Colonic mucosa (tissue), 4 donors: ENCODE measurements at regions not wholly inside any gene's neighbourhood (a gene's known extent, or its start where the extent isn't known, plus 50 kb on each side); places are given as distances from the start of the nearest gene placed in this dataset.

Experiments used
- DNase-seq: peaks from one replicate; pipeline ENCODE4 v3.0.0-alpha.2; 2020
- H3K27ac ChIP-seq: fragments of 200-600 bp; one replicate; pipeline ENCODE4 v1.8.0; 2021
- H3K27me3 ChIP-seq: fragments of 200-600 bp; one replicate; pipeline ENCODE4 v1.8.0; 2021
- H3K36me3 ChIP-seq: fragments of 200-600 bp; one replicate; pipeline ENCODE4 v1.8.0; 2021
- H3K4me1 ChIP-seq: fragments of 200-600 bp; one replicate; pipeline ENCODE4 v1.8.0; 2021; ENCODE audit warnings: mild to moderate bottlenecking
- H3K4me3 ChIP-seq: fragments of 200-600 bp; one replicate; pipeline ENCODE4 v1.8.0; 2021
- H3K9ac ChIP-seq, 2 donors: one replicate each; pipeline ENCODE4 v1.7.0; 2013; ENCODE audit warnings: control low read depth in 2 of 2, low read depth in 2 of 2, low read length in 2 of 2
- H3K9me3 ChIP-seq: fragments of 200-600 bp; one replicate; pipeline ENCODE4 v1.8.0; 2021
- CTCF ChIP-seq: fragments of 200-600 bp; IDR thresholded peaks from one replicate; pipeline ENCODE4 v1.8.0; 2022; ENCODE audit warnings: antibody characterized with exemption, mild to moderate bottlenecking
- intact Hi-C: fragments of 100-400 bp; cut with DNase I; formaldehyde crosslinking; loops from one replicate; pipeline ENCODE4 v1.14.1; 2022
- donor health status: healthy.
- donor health status: DM: no; HTN: no; CAD: no.
- donor health status: DM: no; HTN: no; CAD: no.

- H3K9me3 ChIP-seq = no peaks in the 10 kb centered on the region
Measured at GRCh38 chr6:122072014-122072647, 327.3 kb upstream of the HSF2 start.

GRCh38 chr6:122075084-122075838, 324.2 kb upstream of the HSF2 start:
- H3K9me3 ChIP-seq = no peaks in the 10 kb centered on the region
- H3K9ac ChIP-seq = no peak overlapping the region
- TF ChIP-seq CTCF = no peak
- intact Hi-C loops = no loop called here
- no peaks in the 10 kb centered on the region for H3K4me1 ChIP-seq
- H3K27me3 ChIP-seq = no peaks in the 10 kb centered on the region
- no peak overlapping the region for H3K4me3 ChIP-seq
- H3K27ac ChIP-seq = no peak overlapping the region
- no peak for DNase-seq
- H3K36me3 ChIP-seq = no peaks in the 10 kb centered on the region

More at GRCh38 chr6:122072014-122072647, 327.3 kb upstream of the HSF2 start:
- no peaks in the 10 kb centered on the region for H3K36me3 ChIP-seq
- no peak for DNase-seq
- H3K27ac ChIP-seq = no peak overlapping the region
- H3K4me3 ChIP-seq = no peak overlapping the region
- no peaks in the 10 kb centered on the region for H3K4me1 ChIP-seq
- TF ChIP-seq CTCF = no peak
- intact Hi-C loops = no loop called here
- no peaks in the 10 kb centered on the region for H3K27me3 ChIP-seq
- H3K9ac ChIP-seq = no peak overlapping the region

- Histone ChIP-seq H3K9me3 (no peaks in the 10 kb centered on the region), H3K4me3 (no peak overlapping the region), H3K27me3 (no peaks in the 10 kb centered on the region), H3K9ac (no peak overlapping the region), H3K4me1 (no peaks in the 10 kb centered on the region), H3K27ac (no peak overlapping the region), H3K36me3 (no peaks in the 10 kb centered on the region)
- intact Hi-C loops = no loop called here
- DNase-seq = no peak
- TF ChIP-seq CTCF = no peak
Measured at GRCh38 chr6:122075917-122076316, 323.5 kb upstream of the HSF2 start.

GRCh38 chr6:122077603-122078002, 321.8 kb upstream of the HSF2 start:
- no peak overlapping the region for H3K4me3 ChIP-seq
- H3K27me3 ChIP-seq = no peaks in the 10 kb centered on the region
- H3K36me3 ChIP-seq = no peaks in the 10 kb centered on the region
- intact Hi-C loops = no loop called here
- no peak for TF ChIP-seq CTCF
- no peak for DNase-seq
- no peak overlapping the region for H3K9ac ChIP-seq
- no peaks in the 10 kb centered on the region for H3K4me1 ChIP-seq
- no peaks in the 10 kb centered on the region for H3K9me3 ChIP-seq
- H3K27ac ChIP-seq = no peak overlapping the region

- intact Hi-C loops = no loop called here
- Histone ChIP-seq H3K27ac (no peak overlapping the region), H3K9ac (no peak overlapping the region), H3K27me3 (no peaks in the 10 kb centered on the region), H3K4me3 (no peak overlapping the region), H3K9me3 (no peaks in the 10 kb centered on the region), H3K36me3 (no peaks in the 10 kb centered on the region), H3K4me1 (no peaks in the 10 kb centered on the region)
- TF ChIP-seq CTCF = no peak
- DNase-seq = no peak
Measured at GRCh38 chr6:122078481-122078880, 321.0 kb upstream of the HSF2 start.
